Ascending aorta (tissue), 2 donors: ENCODE measurements at regions not wholly inside any gene's neighbourhood (a gene's known extent, or its start where the extent isn't known, plus 50 kb on each side); places are given as distances from the start of the nearest gene placed in this dataset.

Source experiments
- DNase-seq, 2 donors: peaks; one replicate each; pipeline ENCODE4 v3.0.0-alpha.2; 2019; ENCODE audit warnings: low spot score in 2 of 2
- H3K27ac ChIP-seq, 2 donors: fragments of 200-600 bp; sonication (generic); one replicate each; pipeline ENCODE4 v1.5.1; 2016 to 2017; ENCODE audit warnings: mild to moderate bottlenecking in 1 of 2
- H3K27me3 ChIP-seq: fragments of 200-600 bp; sonication (generic); one replicate; pipeline ENCODE4 v1.5.1; 2017
- H3K36me3 ChIP-seq, 2 donors: fragments of 200-600 bp; sonication (generic); one replicate each; pipeline ENCODE4 v1.5.1; 2016
- H3K4me1 ChIP-seq, 2 donors: fragments of 200-600 bp; sonication (generic); one replicate each; pipeline ENCODE4 v1.5.1; 2016 to 2017; ENCODE audit warnings: mild to moderate bottlenecking in 1 of 2
- H3K4me3 ChIP-seq, 2 donors: fragments of 200-600 bp; sonication (generic); one replicate each; pipeline ENCODE4 v1.5.1; 2016 to 2017; ENCODE audit warnings: mild to moderate bottlenecking in 1 of 2
- H3K9me3 ChIP-seq, 2 donors: fragments of 200-600 bp; sonication (generic); one replicate each; pipeline ENCODE4 v1.5.1; 2016
- CTCF ChIP-seq, 3 experiments: fragments of 200-600 bp in 2 of 3; fragments of 450-650 bp in 1 of 3; sonication (generic) in 2 of 3; IDR thresholded peaks; one replicate each; pipeline ENCODE4 v1.5.1; 2016 to 2019; ENCODE audit warnings: antibody characterized with exemption in 3 of 3, mild to moderate bottlenecking in 1 of 3, moderate library complexity in 1 of 3
- intact Hi-C: fragments of 100-400 bp; cut with DNase I; formaldehyde crosslinking; loops from one replicate; pipeline ENCODE4 v1.15.1; 2023

GRCh38 chr20:51176446-51176845, 153.5 kb upstream of the KCNG1 start:
- Histone ChIP-seq H3K27me3 (no peaks in the 10 kb centered on the region), H3K27ac (no peak overlapping the region), H3K9me3 (no peaks in the 10 kb centered on the region), H3K4me3 (no peak overlapping the region), H3K36me3 (no peaks in the 10 kb centered on the region), H3K4me1 (no peaks in the 10 kb centered on the region)
- DNase-seq, result no peak
- TF ChIP-seq CTCF (IDR thresholded peaks at IDR 0.05), result no peak
- intact Hi-C loops, result no loop called here

GRCh38 chr20:51175724-51176123, 152.8 kb upstream of the KCNG1 start:
- intact Hi-C loops, result no loop called here
- Histone ChIP-seq H3K4me1 (no peaks in the 10 kb centered on the region), H3K36me3 (no peaks in the 10 kb centered on the region), H3K27ac (no peak overlapping the region), H3K9me3 (no peaks in the 10 kb centered on the region), H3K4me3 (no peak overlapping the region), H3K27me3 (no peaks in the 10 kb centered on the region)
- no peak for TF ChIP-seq CTCF (IDR thresholded peaks at IDR 0.05)
- DNase-seq, result no peak

GRCh38 chr20:51175156-51175555, 152.2 kb upstream of the KCNG1 start:
- H3K4me3 ChIP-seq, result no peak overlapping the region
- no peaks in the 10 kb centered on the region for H3K9me3 ChIP-seq
- H3K27ac ChIP-seq, result no peak overlapping the region
- intact Hi-C loops, result no loop called here
- H3K36me3 ChIP-seq, result no peaks in the 10 kb centered on the region
- H3K27me3 ChIP-seq, result no peaks in the 10 kb centered on the region
- DNase-seq, result no peak
- no peak for TF ChIP-seq CTCF (IDR thresholded peaks at IDR 0.05)
- no peaks in the 10 kb centered on the region for H3K4me1 ChIP-seq

GRCh38 chr20:51174536-51174935, 151.6 kb upstream of the KCNG1 start:
- H3K9me3 ChIP-seq, result no peaks in the 10 kb centered on the region
- no peak overlapping the region for H3K4me3 ChIP-seq
- H3K27ac ChIP-seq, result no peak overlapping the region
- no peaks in the 10 kb centered on the region for H3K36me3 ChIP-seq
- DNase-seq, result no peak
- intact Hi-C loops, result no loop called here
- TF ChIP-seq CTCF (IDR thresholded peaks at IDR 0.05), result no peak
- H3K4me1 ChIP-seq, result no peaks in the 10 kb centered on the region
- H3K27me3 ChIP-seq, result no peaks in the 10 kb centered on the region

- Histone ChIP-seq H3K27ac (no peak overlapping the region), H3K9me3 (no peaks in the 10 kb centered on the region), H3K36me3 (no peaks in the 10 kb centered on the region), H3K27me3 (no peaks in the 10 kb centered on the region), H3K4me1 (no peaks in the 10 kb centered on the region), H3K4me3 (no peak overlapping the region)
- no peak for DNase-seq
- no peak for TF ChIP-seq CTCF (IDR thresholded peaks at IDR 0.05)
- intact Hi-C loops, result no loop called here
Observed at GRCh38 chr20:51172558-51173428, 149.9 kb upstream of the KCNG1 start.
